ENCODE measurements at regions not wholly inside any gene's neighbourhood (a gene's known extent, or its start where the extent isn't known, plus 50 kb on each side); places are given as distances from the start of the nearest gene placed in this dataset.

DNA sequence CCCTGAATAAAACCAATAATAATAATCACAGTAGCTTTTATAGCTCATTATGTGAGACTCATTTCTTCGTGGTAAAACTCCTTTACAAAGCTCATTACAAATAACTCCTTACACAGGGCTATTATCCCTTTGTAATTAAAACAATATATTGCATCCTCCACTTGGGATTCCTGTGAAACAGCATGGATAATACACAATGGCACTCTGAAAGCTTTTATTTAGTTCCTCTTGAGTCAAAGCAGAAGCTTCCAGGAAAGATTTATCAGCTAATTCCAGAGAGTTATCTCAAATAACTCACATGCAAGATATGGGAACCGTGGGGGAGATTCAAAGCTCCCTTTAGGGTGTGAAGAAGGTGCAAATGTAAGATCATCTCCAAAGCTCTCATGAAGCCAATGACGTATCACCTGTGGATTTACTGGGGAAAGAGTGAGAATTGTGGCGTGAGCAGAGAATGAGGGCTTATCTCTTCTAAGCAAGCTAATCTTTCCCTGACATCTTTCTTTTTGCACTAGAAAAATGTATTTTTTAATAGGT lies 60.4 kb upstream of the GJA5 start (continued):
- TF ChIP-seq IRF2 (CRISPR knock-in tag; IDR thresholded peaks at IDR 0.05; ENCODE audit: borderline replicate concordance, low read depth) (no peak), ELF4 (CRISPR knock-in tag; IDR thresholded peaks at IDR 0.05; ENCODE audit: low read depth) (no peak), ZNF138 (CRISPR knock-in tag; conservative IDR thresholded peaks at IDR 0.05) (no peak), KAT7 (CRISPR knock-in tag; IDR thresholded peaks at IDR 0.05; ENCODE audit: borderline replicate concordance) (no peak), ZNF416 (CRISPR knock-in tag; IDR thresholded peaks at IDR 0.05) (no peak)

GRCh38 chr1:147821883-147822282 lies 61.5 kb upstream of the GJA5 start:
- Mint-ChIP-seq H3K9me3 (peaks cover 4% of the 10 kb centered on the region), H3K4me1 (peaks cover 2% of the 10 kb centered on the region; the same call in 1 of the 2 replicates), H3K36me3 (no peaks in the 10 kb centered on the region), H3K27ac (no peak overlapping the region), H3K4me3 (no peak overlapping the region), H3K27me3 (ENCODE audit: low read depth) (no peaks in the 10 kb centered on the region)
- CTCF ChIA-PET: no interaction called here
- DNase-seq (ENCODE audit: low spot score): no peak
- POLR2A ChIA-PET: no interaction called here
- TF ChIP-seq, protein P1, sequence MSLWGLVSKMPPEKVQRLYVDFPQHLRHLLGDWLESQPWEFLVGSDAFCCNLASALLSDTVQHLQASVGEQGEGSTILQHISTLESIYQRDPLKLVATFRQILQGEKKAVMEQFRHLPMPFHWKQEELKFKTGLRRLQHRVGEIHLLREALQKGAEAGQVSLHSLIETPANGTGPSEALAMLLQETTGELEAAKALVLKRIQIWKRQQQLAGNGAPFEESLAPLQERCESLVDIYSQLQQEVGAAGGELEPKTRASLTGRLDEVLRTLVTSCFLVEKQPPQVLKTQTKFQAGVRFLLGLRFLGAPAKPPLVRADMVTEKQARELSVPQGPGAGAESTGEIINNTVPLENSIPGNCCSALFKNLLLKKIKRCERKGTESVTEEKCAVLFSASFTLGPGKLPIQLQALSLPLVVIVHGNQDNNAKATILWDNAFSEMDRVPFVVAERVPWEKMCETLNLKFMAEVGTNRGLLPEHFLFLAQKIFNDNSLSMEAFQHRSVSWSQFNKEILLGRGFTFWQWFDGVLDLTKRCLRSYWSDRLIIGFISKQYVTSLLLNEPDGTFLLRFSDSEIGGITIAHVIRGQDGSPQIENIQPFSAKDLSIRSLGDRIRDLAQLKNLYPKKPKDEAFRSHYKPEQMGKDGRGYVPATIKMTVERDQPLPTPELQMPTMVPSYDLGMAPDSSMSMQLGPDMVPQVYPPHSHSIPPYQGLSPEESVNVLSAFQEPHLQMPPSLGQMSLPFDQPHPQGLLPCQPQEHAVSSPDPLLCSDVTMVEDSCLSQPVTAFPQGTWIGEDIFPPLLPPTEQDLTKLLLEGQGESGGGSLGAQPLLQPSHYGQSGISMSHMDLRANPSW (CRISPR knock-in tag; conservative IDR thresholded peaks at IDR 0.05; ENCODE audit: low read depth): no peak
- TF ChIP-seq ZNF671 (CRISPR knock-in tag; IDR thresholded peaks at IDR 0.05) (no peak), NFATC4 (CRISPR knock-in tag; IDR thresholded peaks at IDR 0.05) (no peak), GABPB1 (CRISPR knock-in tag; IDR thresholded peaks at IDR 0.05) (no peak), RELA (CRISPR knock-in tag; IDR thresholded peaks at IDR 0.05; ENCODE audit: borderline replicate concordance) (no peak), JAZF1 (CRISPR knock-in tag; IDR thresholded peaks at IDR 0.05) (no peak), TP53 (CRISPR knock-in tag; IDR thresholded peaks at IDR 0.05) (no peak), ZNF219 (CRISPR knock-in tag; IDR thresholded peaks at IDR 0.05; ENCODE audit: borderline replicate concordance) (no peak), NFYB (CRISPR knock-in tag; conservative IDR thresholded peaks at IDR 0.05; ENCODE audit: low read depth) (no peak), GRHL2 (CRISPR knock-in tag; IDR thresholded peaks at IDR 0.05; ENCODE audit: insufficient replicate concordance, severe bottlenecking) (no peak), NR3C1 (CRISPR knock-in tag; conservative IDR thresholded peaks at IDR 0.05; ENCODE audit: low read depth) (no peak), ATF2 (CRISPR knock-in tag; IDR thresholded peaks at IDR 0.05; ENCODE audit: borderline replicate concordance, low read depth) (no peak), CREB1 (CRISPR knock-in tag; IDR thresholded peaks at IDR 0.05) (no peak), ARID4B (CRISPR knock-in tag; IDR thresholded peaks at IDR 0.05; ENCODE audit: borderline replicate concordance) (no peak)
- TF ChIP-seq, protein P2, sequence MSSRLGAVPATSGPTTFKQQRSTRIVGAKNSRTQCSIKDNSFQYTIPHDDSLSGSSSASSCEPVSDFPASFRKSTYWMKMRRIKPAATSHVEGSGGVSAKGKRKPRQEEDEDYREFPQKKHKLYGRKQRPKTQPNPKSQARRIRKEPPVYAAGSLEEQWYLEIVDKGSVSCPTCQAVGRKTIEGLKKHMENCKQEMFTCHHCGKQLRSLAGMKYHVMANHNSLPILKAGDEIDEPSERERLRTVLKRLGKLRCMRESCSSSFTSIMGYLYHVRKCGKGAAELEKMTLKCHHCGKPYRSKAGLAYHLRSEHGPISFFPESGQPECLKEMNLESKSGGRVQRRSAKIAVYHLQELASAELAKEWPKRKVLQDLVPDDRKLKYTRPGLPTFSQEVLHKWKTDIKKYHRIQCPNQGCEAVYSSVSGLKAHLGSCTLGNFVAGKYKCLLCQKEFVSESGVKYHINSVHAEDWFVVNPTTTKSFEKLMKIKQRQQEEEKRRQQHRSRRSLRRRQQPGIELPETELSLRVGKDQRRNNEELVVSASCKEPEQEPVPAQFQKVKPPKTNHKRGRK (CRISPR knock-in tag; IDR thresholded peaks at IDR 0.05; ENCODE audit: borderline replicate concordance): no peak
- TF ChIP-seq, protein P3, sequence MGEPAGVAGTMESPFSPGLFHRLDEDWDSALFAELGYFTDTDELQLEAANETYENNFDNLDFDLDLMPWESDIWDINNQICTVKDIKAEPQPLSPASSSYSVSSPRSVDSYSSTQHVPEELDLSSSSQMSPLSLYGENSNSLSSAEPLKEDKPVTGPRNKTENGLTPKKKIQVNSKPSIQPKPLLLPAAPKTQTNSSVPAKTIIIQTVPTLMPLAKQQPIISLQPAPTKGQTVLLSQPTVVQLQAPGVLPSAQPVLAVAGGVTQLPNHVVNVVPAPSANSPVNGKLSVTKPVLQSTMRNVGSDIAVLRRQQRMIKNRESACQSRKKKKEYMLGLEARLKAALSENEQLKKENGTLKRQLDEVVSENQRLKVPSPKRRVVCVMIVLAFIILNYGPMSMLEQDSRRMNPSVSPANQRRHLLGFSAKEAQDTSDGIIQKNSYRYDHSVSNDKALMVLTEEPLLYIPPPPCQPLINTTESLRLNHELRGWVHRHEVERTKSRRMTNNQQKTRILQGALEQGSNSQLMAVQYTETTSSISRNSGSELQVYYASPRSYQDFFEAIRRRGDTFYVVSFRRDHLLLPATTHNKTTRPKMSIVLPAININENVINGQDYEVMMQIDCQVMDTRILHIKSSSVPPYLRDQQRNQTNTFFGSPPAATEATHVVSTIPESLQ (CRISPR knock-in tag; IDR thresholded peaks at IDR 0.05): no peak
- TF ChIP-seq, protein P4, sequence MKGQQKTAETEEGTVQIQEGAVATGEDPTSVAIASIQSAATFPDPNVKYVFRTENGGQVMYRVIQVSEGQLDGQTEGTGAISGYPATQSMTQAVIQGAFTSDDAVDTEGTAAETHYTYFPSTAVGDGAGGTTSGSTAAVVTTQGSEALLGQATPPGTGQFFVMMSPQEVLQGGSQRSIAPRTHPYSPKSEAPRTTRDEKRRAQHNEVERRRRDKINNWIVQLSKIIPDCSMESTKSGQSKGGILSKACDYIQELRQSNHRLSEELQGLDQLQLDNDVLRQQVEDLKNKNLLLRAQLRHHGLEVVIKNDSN (CRISPR knock-in tag; IDR thresholded peaks at IDR 0.05): no peak
- ATAC-seq: no peak
